Daoy (cell line): ENCODE measurements at regions not wholly inside any gene's neighbourhood (a gene's known extent, or its start where the extent isn't known, plus 50 kb on each side); places are given as distances from the start of the nearest gene placed in this dataset.
"Not testable (repeated sequence)": the region's sequence is repeated elsewhere in the genome, so short reads cannot be mapped to it uniquely, and the experiment has no call there.

Source experiments
- DNase-seq: peaks from one replicate; pipeline ENCODE4 v3.0.0-alpha.2; 2015; ENCODE audit warnings: low read depth

- DNase-seq, result no peak
These were observed 359.3 kb downstream of the ADGRD1 start for GRCh38 chr12:131312793-131313545.

GRCh38 chr12:131313635-131314034, 359.9 kb downstream of the ADGRD1 start:
- no peak for DNase-seq

DNA sequence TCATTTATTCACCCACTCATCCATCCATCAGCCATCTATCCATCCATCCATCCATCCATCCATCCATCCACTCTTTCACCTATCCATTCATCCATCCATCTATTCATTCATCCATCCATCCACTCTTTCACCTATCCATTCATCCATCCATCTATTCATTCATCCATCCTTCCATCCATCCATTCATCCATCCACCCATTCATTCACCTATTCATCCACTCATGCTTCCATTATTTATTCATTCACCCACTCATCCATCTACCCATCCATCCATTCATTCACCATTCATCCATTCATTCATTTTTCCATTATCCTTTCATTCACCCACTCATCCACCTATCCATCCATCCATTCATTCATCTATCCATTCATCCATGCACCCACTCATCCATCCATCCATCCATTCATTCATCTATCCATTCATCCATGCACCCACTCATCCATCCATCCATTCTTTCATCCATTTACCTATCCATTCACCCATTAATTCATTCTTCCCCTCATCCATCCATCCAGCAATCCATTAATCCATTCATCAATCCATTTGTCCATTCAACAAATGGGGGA, 360.9 kb downstream of the ADGRD1 start:
- DNase-seq, result no peak

DNA sequence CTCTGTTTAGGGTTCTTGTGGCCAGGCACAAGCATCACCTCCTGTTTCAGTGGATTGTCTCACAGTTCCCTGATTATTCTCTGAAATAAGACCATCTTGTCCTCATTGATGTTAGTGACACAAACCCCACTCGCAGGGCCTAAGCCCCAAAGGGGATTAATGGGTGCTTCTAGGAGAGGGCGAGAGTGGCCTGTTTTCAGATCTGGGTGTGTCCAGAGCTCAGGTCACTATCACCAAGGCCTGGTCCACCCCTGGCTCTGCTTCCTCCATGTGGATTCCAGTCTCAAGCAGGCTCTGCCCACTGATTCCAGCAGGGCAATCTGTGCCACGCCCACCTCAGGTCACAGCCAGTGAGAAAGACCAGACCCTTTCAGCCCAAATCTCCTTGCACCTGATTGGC, 361.9 kb downstream of the ADGRD1 start:
- DNase-seq, result no peak

DNA sequence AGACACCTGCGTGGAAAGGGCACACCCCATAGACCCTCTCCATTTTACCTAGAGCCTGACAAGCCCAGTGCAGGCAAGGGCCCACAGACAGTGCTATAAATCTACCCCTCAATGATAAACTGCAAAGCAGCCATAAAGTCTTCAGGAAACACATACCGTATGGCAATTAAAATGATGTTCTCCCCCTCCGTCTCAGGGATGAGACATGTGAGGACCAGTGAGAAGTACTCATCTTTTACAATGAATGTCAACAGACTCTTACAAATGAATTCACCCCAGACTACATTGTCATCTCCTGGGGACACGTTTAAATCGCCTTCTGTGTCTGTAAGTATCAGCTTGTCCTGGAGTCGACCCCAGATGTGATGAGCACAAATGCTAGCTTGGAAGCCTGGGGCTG, 362.7 kb downstream of the ADGRD1 start:
- DNase-seq, result no peak

- DNase-seq, result no peak
These were observed 364.5 kb downstream of the ADGRD1 start for GRCh38 chr12:131318045-131318685.

DNA sequence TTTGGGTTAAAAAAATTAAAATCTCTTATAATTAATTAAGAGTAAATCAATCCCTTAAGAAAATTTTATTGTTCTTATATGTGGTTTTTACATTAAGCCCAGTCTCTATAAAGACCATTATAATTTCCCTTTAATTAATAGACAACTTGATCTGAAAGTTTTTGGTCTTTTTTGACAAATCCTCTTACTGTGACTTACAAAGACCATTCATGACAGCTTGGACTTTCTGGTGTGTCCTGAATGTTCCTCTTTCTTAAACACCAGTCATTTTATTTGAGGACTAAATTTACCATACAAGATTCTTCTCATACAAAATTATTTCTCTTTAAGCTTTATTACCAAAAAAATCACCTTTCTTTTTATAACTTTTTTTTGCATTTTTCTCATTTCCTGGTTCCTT, 368.3 kb downstream of the ADGRD1 start:
- no peak for DNase-seq

GRCh38 chr12:131322460-131322859, 368.8 kb downstream of the ADGRD1 start:
- not testable (repeated sequence) for DNase-seq

GRCh38 chr12:131323879-131324278, 370.2 kb downstream of the ADGRD1 start:
- no peak for DNase-seq

GRCh38 chr12:131327521-131328488, 374.1 kb downstream of the ADGRD1 start:
- no peak for DNase-seq

- not testable (repeated sequence) for DNase-seq
These were observed 375.4 kb downstream of the ADGRD1 start for GRCh38 chr12:131328861-131329845.

DNA sequence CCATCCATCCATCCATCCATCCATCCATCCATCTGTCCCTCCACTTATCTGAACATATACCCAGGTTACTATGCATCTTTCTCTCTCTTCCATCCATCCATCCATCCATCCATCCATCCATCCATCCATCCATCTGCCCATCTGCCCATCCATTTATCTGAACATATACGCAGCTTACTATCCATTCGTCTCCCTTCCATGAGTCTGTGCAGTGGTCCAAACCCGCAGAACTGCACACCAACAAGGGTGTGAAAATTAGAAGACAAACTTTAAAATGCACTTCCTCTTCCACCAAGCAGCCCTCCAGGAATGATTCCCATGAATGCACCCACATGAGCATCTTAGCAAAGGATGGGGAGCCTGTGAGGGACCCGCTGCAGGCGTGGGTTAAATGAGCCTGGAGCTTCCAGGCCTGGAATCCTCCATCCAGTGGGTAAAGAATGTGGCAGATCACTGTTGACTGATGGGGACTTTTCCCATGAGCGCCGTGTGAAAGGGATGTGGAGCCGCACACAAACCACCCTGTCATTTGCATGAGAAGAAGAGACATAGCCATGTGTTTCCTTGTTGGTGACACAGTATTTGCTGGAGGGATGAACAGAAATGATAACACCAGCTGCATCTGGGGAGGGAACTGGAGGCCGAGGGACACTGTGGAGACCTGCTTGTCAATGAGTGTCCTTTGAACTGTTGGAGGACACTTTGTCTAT, 376.6 kb downstream of the ADGRD1 start:
- no peak for DNase-seq

- DNase-seq, result no peak
These were observed 377.5 kb downstream of the ADGRD1 start for GRCh38 chr12:131331148-131331750.

- DNase-seq, result no peak
These were observed 378.5 kb downstream of the ADGRD1 start for GRCh38 chr12:131332224-131332623.

GRCh38 chr12:131333136-131333535, 377.8 kb upstream of the SFSWAP start:
- no peak for DNase-seq

DNA sequence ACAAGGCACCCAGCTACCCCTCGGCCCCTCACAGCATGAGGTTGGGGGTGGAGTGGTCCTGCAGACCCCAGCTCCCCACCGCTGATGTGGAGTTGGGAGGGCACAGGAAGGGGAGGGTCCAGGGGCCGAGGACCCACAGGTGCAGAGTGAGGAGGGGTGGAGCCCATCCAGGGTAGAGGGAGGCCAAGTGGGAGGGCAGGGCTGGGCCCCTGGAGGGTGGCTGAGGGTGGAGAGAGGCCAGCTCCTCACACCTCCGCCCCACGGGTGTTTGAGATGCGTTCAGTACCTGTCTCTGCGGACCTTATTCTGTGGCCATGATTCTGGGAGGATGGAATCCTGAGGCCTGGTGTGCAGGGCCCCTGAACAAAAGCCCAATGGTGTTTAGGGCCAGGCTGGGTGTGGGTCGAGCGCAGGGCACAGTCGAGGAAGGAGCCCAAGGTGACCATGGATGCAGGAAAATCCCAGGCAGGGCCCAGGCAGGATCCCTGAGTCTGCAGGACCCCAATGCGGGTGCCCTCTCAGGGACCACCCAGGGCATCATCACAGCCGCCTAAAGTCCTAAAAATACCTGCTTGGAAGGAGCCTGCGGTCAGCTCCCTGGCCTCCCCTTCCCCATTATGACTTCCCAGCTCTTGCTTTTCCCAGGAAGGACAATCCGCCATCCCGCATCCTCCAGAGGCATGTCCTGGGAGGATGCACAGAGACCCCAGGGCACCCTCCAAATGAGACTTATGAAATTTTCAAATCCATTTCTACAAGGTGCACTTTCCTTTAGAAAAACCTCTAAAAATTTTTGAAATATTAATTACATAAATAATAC, 377.1 kb upstream of the SFSWAP start:
- DNase-seq, result no peak

- no peak for DNase-seq
These were observed 376.1 kb upstream of the SFSWAP start for GRCh38 chr12:131334835-131335234.

DNA sequence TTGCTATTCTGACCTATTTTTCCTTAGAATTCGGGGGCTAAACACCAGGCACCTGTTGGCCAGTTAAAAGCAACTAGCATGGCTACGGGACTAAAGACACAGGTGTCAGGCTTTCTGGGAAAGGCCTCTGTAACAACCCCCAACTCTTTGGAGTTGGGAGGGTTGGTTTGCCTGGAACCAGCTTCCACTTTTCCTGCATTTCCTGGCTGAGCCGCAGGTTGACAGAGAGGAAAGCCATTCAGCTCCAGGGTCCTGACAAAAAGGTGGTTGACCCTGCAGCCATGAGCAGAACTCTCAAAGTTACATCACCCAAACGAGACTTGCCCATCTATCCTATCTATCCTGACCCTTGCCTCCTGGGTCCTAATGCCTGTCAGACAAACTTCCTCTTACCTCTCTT, 375.4 kb upstream of the SFSWAP start:
- DNase-seq, result no peak

GRCh38 chr12:131337861-131338260, 373.0 kb upstream of the SFSWAP start:
- DNase-seq, result not testable (repeated sequence)
